Frontal cortex (tissue), 3 donors: ENCODE measurements at regions not wholly inside any gene's neighbourhood (a gene's known extent, or its start where the extent isn't known, plus 50 kb on each side); places are given as distances from the start of the nearest gene placed in this dataset.

Experiments used
- DNase-seq, 2 donors: peaks; one replicate each; pipeline ENCODE4 v3.0.0; 2012; ENCODE audit warnings: low spot score in 2 of 2
- FAIRE-seq: peaks from 2 replicates; lab custom pipeline; 2012; peaks lifted over from hg19 to GRCh38; lab: Jason Lieb, UNC
- donor health status: control.
- donor health status: control.
- donor health status: control.

GRCh38 chr16:86958423-86958822, 358.8 kb downstream of the C16orf95 start:
- DNase-seq (no peak), FAIRE-seq (no peak)

- no peak for DNase-seq
- FAIRE-seq = no peak
Measured at GRCh38 chr16:86959091-86959651, 358.0 kb downstream of the C16orf95 start.

DNA sequence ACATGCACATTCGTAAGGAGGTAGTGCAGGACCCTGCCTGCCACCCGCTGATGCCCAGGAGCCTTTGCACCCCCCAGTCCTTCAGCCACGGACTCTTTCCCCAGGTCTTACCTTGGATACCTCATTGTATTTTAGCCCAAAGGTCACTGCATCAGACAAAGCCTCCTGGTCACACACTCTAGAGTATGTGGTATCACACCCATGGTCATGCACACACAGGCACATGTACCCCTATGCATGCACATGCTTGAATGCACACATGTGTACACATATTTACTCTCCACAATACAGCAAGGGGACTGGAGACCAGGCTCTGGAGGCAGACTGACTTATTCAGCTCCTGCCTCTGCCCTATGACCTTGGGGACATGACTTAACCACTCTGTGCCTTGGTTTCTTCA, 357.5 kb downstream of the C16orf95 start:
- FAIRE-seq (no peak), DNase-seq (no peak)

DNA sequence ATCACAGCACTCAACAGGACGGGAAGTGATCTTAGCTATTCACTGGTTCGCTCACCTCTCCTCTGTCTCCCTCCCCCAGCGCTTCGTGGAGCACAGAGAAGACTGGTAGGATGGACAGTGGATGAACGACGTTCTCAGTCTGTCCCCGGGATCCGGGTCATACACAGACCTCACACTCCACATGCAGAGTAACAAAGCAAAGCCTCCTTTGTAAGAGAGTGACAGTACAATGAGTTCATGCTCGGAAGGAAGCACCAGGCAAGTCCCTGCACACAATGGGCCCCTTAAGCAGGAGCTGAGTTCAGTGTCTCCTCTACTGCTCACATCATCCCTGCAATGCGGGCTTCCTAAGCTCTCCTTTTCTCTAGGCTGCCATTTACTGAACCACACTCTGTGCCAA, 356.9 kb downstream of the C16orf95 start:
- DNase-seq = peak; percentile 39 to 42

DNA sequence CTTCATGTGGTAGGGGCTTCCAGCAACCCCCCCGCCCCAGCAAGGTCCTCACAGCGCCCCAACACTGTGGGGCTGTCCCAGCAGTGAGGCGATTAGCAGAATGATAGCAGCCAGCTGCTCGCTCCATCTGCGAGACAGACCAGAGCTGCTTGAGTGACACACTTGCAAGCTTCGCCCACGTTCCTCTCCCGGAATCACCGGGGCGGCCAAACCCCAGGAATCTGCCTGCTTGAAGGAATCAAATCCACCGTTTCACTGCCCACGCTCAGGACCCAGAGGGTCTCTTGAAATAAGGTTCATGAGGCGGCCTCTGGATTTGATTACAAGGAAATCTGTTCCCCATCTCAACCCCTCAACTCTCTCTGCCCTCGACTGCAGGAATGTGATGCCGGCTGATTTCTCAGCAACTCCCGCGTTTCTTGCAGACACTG, 356.0 kb downstream of the C16orf95 start:
- DNase-seq (peak in 1 of 2 donors; percentile 67), FAIRE-seq (no peak)

More for the DNA sequence above, 356.9 kb downstream of the C16orf95 start:
- no peak for FAIRE-seq

GRCh38 chr16:86962259-86962658, 354.9 kb downstream of the C16orf95 start:
- DNase-seq (no peak), FAIRE-seq (no peak)

DNA sequence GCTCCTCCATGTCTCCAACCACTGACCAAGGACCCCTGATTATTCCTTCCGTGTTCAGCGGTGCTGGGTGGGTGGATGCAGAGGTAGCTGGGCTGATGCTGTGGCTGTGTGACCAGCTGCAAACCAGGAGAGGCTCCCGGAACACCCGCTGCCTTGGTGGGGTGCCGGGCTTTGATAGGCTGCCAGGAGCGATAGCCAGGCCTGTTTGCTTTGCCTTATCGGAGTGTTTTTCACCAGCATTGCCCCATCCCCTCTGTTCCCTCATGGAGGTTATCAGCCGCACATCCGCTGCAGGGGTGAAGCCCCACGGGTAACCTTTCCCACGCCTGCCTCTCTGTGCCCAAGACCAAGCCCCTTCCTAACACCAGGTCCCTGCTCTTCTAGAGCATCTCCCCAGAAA, 354.3 kb downstream of the C16orf95 start:
- DNase-seq = no peak
- no peak for FAIRE-seq

GRCh38 chr16:86963600-86964575, 353.3 kb downstream of the C16orf95 start:
- FAIRE-seq = no peak

DNA sequence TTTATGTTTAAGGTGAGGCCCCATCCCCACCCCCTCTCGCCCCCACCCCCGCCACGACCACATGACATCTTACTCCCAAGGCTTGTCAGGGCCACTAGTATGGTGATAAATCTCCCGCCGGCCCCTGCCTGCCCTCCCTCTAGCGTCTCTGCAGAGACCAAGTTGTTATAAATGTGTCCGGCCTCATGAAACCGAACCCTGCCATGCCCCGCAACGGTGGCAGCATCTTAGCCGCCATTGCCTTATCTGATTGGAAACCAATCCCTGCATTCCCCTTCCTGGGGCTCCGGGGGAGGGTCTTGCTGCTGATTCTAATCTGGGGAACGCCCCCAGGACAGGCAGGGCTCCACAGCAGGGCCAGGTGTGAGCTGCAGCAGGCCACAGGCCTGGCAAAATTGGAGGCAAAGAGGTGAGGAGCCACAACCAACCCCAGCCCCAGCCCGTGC, 352.4 kb downstream of the C16orf95 start:
- FAIRE-seq (no peak), DNase-seq (no peak)

More at GRCh38 chr16:86963600-86964575, 353.3 kb downstream of the C16orf95 start:
- no peak for DNase-seq

DNA sequence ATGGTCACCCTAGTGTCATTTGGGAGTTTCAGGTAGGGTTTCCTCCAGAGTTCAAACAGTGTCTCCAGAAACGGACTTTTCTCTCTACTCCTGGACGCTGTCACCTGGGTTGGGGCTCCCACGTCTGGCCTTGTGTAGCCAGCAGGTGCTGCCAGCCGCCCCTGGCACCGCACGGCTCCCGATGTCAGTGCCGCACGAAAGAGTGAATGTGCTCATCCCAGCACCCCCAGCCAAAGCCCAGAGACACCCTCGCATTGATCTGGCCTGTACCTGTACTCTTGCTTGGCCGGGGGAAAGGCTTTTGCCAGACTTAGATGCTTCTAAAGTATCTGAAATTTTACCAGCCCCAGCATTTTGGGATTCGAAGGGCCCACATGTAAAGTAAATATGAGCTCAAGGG, 351.9 kb downstream of the C16orf95 start:
- FAIRE-seq = no peak
- no peak for DNase-seq

- no peak for FAIRE-seq
- DNase-seq = no peak
Measured at GRCh38 chr16:86965840-86966550, 351.2 kb downstream of the C16orf95 start.

GRCh38 chr16:86966777-86967176, 350.4 kb downstream of the C16orf95 start:
- DNase-seq (no peak), FAIRE-seq (no peak)

- DNase-seq (no peak), FAIRE-seq (no peak)
Measured at GRCh38 chr16:86968866-86969265, 348.3 kb downstream of the C16orf95 start.

- DNase-seq (no peak), FAIRE-seq (no peak)
Measured at GRCh38 chr16:86969716-86970115, 347.5 kb downstream of the C16orf95 start.

- DNase-seq (no peak), FAIRE-seq (no peak)
Measured at GRCh38 chr16:86970279-86970678, 346.9 kb downstream of the C16orf95 start.

DNA sequence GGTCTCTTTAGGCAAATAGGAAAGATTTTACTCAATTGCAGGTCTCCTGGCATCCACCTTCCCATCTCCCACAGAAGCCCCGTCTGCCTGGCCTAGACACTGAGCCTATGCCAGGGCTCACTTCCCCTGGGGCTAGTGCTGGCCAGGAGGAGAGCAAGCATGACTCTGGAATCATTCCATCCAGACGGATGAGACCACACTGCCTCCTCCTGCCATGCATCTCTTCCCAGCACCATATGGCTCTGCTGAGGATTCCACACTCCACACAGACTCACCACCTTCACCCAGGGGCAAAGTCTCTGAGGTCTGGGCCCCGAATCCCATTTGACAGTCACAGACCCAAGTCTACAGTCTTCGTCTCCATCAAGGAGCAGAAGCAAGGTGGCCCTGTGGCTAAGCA, 346.5 kb downstream of the C16orf95 start:
- DNase-seq (no peak), FAIRE-seq (no peak)

- no peak for DNase-seq
- FAIRE-seq = no peak
Measured at GRCh38 chr16:86971251-86971650, 345.9 kb downstream of the C16orf95 start.

DNA sequence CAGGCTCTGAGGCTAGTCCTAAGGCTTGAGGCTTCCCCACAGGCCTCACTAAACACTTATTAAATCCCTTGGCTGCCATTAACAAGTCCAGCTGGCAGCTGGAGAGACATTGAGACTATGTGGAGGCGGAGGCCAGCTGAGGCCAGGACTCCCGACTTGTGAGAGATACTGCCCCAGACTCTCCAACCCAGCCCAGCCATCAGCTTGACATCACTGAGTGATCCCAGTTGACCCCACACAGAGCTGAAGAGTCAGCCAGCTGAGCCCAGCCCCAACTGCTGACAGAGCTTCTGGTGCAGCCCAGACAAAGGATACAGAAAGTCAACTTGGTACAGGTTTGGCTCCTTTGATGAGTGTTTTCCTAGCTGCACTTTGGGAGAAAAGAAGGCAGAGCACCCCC, 343.1 kb downstream of the C16orf95 start:
- no peak for DNase-seq
- no peak for FAIRE-seq

DNA sequence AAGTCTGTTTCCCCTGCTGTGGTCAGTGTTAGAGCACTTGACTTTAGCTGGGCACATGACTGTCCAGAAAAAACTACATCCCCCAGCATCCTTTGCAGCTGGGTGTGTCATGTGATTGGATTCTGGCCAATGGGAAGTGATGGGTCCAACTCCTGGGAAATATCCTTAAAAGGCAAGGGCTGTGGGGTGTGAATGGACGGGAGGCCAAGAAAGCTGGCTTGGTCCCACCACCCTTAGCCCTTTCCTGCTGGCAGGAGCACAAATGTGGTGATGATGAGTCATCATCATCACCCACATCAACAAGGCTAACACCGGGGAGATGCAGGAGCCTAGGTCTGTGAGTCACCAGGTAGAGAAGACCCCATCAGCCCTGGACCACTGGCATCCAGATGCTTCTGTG, 341.7 kb downstream of the C16orf95 start:
- FAIRE-seq (no peak), DNase-seq (no peak)

DNA sequence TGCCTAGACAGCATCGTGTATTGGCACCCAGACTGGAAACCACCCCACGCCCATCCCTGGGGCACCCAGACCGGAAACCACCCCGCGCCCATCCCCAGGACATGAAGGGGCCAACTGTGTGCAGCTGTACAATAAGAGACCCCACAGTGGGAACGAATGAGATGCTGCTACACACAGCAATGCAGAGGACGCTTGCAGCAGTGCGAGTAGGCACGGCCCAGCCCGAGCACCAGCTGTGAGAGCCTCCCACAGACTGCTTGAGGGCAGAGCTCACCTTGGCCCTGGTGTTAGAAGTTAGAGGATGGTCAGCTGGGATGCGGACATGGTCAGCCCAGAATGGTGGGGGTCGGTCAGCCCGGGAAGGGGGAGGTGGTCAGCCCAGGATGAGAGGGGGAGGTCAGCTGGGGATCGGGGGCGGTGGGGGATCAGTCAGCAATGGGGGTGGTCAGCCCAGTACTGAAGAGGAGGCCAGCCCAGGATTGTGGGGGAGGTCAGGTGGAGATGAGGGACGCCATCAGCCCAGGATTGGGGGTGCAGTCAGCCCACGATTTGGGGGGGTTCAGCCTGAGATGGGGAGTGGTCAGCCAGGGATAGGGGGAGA, 340.0 kb downstream of the C16orf95 start:
- no peak for DNase-seq
- FAIRE-seq = no peak
